WTC11 (cell line): ENCODE measurements at regions not wholly inside any gene's neighbourhood (a gene's known extent, or its start where the extent isn't known, plus 50 kb on each side); places are given as distances from the start of the nearest gene placed in this dataset.

Source experiments
- AFF4 ChIP-seq: sonication (generic); formaldehyde crosslinking; IDR thresholded peaks from 2 replicates; pipeline ENCODE4 v1.8.1; 2023; ENCODE audit warnings: mild to moderate bottlenecking, missing genetic modification reagents, borderline replicate concordance
- ATF2 ChIP-seq: sonication (generic); formaldehyde crosslinking; IDR thresholded peaks from 2 replicates; pipeline ENCODE4 v1.8.1; 2022; ENCODE audit warnings: low read depth, missing genetic modification reagents, borderline replicate concordance
- CTCF ChIP-seq: fragments of 200-600 bp; IDR thresholded peaks from 2 replicates; pipeline ENCODE4 v1.8.0; 2022; ENCODE audit warnings: antibody characterized with exemption
- EMX1 ChIP-seq: fragments of 250-450 bp; sonication (Bioruptor Pico); IDR thresholded peaks from 2 replicates; pipeline ENCODE4 v1.8.0; 2021; ENCODE audit warnings: mild to moderate bottlenecking
- FOXP1 ChIP-seq: sonication (generic); formaldehyde crosslinking; IDR thresholded peaks from 2 replicates; pipeline ENCODE4 v1.8.0; 2022; ENCODE audit warnings: missing genetic modification reagents, mild to moderate bottlenecking, moderate library complexity, borderline replicate concordance
- FOXP4 ChIP-seq: sonication (generic); formaldehyde crosslinking; IDR thresholded peaks from 2 replicates; pipeline ENCODE4 v1.8.0; 2022; ENCODE audit warnings: mild to moderate bottlenecking, missing genetic modification reagents
- PRDM15 ChIP-seq: sonication (generic); formaldehyde crosslinking; IDR thresholded peaks from 2 replicates; pipeline ENCODE4 v1.8.0; 2022; ENCODE audit warnings: missing genetic modification reagents
- RELA ChIP-seq: sonication (generic); formaldehyde crosslinking; IDR thresholded peaks from 2 replicates; pipeline ENCODE4 v1.8.1; 2022; ENCODE audit warnings: missing genetic modification reagents, mild to moderate bottlenecking, borderline replicate concordance
- TCF7 ChIP-seq: sonication (generic); formaldehyde crosslinking; IDR thresholded peaks from 2 replicates; pipeline ENCODE4 v1.8.0; 2022; ENCODE audit warnings: mild to moderate bottlenecking, low read depth, missing genetic modification reagents, moderate library complexity
- USF2 ChIP-seq: sonication (generic); formaldehyde crosslinking; IDR thresholded peaks from 2 replicates; pipeline ENCODE4 v1.8.1; 2023; ENCODE audit warnings: mild to moderate bottlenecking, missing genetic modification reagents, moderate library complexity
- ZBTB43 ChIP-seq: sonication (generic); formaldehyde crosslinking; IDR thresholded peaks from 2 replicates; pipeline ENCODE4 v1.8.1; 2023; ENCODE audit warnings: mild to moderate bottlenecking, missing genetic modification reagents
- ZNF232 ChIP-seq: sonication (generic); formaldehyde crosslinking; IDR thresholded peaks from 2 replicates; pipeline ENCODE4 v1.8.0; 2022; ENCODE audit warnings: mild to moderate bottlenecking, missing genetic modification reagents

- TF ChIP-seq CTCF, result no peak
- TF ChIP-seq ZNF232 (CRISPR knock-in tag), result no peak
- TF ChIP-seq RELA (CRISPR knock-in tag), result no peak
- no peak for TF ChIP-seq USF2 (CRISPR knock-in tag)
- TF ChIP-seq FOXP4 (CRISPR knock-in tag), result no peak
- no peak for TF ChIP-seq ATF2 (CRISPR knock-in tag)
- TF ChIP-seq ZBTB43 (CRISPR knock-in tag), result no peak
- TF ChIP-seq TCF7 (CRISPR knock-in tag), result no peak
- no peak for TF ChIP-seq PRDM15 (CRISPR knock-in tag)
- TF ChIP-seq AFF4 (CRISPR knock-in tag), result no peak
- no peak for TF ChIP-seq FOXP1
- no peak for TF ChIP-seq EMX1 (CRISPR knock-in tag)
Observed at GRCh38 chr5:136467632-136468031, 102.3 kb upstream of the TRPC7 start.
